GM18951 (cell line): ENCODE measurements at regions not wholly inside any gene's neighbourhood (a gene's known extent, or its start where the extent isn't known, plus 50 kb on each side); places are given as distances from the start of the nearest gene placed in this dataset.

Experiments
- POLR2A ChIP-seq: IDR thresholded peaks from 4 replicates; pipeline ENCODE4 v1.6.1; 2011; ENCODE audit warnings: mild to moderate bottlenecking; ENCODE audit not compliant: insufficient read length, insufficient read depth; ENCODE audit errors: extremely low read depth
- in situ Hi-C: fragments of 300-500 bp; cut with MboI; formaldehyde crosslinking; loops from one replicate; pipeline ENCODE4 v1.12.0; 2022; ENCODE audit warnings: low sequenced_read_pairs, mixed read lengths, inconsistent platforms; ENCODE audit not compliant: unreplicated experiment

DNA sequence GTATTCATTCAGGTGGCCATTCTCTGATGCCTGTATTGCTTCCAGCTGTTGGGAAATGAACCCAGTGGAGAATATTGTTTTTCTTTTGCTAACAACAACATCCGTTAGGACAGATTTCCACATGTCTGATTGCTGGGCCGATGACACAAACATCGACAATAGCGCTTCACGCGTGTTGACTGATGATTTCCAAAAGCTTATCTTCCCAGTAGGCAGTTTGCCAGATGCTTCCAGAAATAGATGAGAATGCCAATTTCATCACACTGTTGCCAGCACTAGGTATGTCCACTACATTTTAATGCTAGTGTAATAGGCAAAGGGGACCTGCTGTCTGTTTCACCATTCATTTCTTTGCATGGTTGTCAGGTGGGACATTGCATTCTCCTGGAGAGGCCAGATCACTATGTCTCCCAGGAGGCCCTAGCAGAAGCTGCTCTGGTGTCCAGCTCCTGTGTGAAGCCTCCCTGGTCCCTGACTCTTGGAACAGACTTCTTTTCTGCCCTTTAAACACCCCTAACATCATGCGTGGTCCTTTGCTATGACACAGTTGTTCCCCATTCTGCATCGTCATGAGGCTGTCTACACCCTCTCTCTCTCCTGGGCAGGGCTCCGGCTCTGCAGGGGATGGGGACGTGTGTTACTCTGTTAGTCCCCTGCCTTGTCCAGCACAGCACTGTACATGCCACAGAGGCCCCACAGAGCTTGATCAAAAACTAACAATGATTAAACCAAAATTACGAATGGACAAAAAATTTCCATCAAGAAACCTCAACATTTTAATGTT is 181.6 kb downstream of the CDH26 start:
- in situ Hi-C loops = no loop called here
- TF ChIP-seq POLR2A = no peak

DNA sequence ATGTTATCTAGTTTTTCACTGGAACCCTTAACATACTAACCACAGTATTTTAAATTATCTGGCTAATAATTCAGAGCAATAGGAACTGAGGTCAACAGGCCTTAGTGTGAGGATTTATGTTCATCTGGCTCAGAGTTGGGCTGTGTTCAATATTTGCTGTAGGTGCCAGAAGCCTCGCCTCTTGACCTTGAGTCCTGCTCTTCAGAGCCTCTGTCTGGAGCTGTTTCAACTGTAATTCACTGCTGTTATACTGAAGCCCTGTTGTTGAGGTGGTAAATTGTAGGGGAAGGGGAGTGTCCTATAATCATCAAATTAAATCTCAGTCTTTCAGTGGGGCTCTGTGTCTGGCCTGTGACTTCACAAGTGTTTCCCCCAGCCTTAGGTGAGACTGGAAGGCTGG is 184.4 kb downstream of the CDH26 start:
- no peak for TF ChIP-seq POLR2A
- in situ Hi-C loops = no loop called here

GRCh38 chr20:60143261-60143842 is 185.1 kb downstream of the CDH26 start:
- in situ Hi-C loops = no loop called here

GRCh38 chr20:60144404-60144803 is 186.2 kb downstream of the CDH26 start:
- in situ Hi-C loops = no loop called here
- TF ChIP-seq POLR2A = no peak

More at GRCh38 chr20:60143261-60143842, 185.1 kb downstream of the CDH26 start:
- TF ChIP-seq POLR2A = no peak

- no peak for TF ChIP-seq POLR2A
- in situ Hi-C loops = no loop called here
Measured at GRCh38 chr20:60144974-60145527, 186.8 kb downstream of the CDH26 start.

DNA sequence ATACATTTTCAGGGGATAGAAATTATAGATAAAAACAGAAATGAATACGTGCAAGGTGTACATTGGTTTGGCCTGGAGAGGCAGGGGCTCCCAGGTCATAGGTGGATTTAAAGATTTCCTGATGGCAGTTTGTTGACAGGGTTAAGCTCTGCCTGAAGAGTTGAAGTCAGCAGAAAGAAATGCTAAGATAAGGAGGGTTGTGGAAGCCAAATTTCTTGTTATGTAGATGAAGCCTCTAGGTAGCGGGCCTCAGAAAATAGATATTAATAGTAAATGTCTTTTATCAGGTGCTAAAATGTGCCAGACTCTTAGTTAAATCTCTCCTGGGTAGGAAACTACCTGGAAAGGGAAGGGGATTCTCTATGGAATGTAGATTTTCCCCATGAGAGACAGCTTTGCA is 188.8 kb downstream of the CDH26 start:
- in situ Hi-C loops = no loop called here

GRCh38 chr20:60148885-60149284 is 190.7 kb downstream of the CDH26 start:
- no peak for TF ChIP-seq POLR2A
- in situ Hi-C loops = no loop called here

More for the DNA sequence above, 188.8 kb downstream of the CDH26 start:
- TF ChIP-seq POLR2A = no peak

DNA sequence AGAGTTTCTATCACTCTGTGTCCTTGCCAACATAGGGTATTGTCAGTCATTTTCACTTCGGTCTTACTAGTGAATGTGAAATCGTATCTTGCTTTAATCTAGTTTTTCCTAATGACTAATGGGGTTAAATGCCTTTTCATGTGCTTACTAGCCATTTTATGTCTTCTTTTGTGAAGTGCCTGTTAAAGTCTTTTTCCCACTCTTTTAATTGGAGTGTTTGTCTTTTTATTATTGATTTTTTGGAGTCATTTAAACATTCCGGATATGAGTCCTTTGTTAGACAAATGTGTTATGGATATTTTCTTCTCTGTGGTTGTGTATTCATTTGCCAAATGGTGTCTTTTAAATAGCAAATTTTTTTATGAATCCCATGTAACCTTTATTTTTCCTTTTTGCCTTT is 194.6 kb downstream of the CDH26 start:
- in situ Hi-C loops = no loop called here
- no peak for TF ChIP-seq POLR2A

DNA sequence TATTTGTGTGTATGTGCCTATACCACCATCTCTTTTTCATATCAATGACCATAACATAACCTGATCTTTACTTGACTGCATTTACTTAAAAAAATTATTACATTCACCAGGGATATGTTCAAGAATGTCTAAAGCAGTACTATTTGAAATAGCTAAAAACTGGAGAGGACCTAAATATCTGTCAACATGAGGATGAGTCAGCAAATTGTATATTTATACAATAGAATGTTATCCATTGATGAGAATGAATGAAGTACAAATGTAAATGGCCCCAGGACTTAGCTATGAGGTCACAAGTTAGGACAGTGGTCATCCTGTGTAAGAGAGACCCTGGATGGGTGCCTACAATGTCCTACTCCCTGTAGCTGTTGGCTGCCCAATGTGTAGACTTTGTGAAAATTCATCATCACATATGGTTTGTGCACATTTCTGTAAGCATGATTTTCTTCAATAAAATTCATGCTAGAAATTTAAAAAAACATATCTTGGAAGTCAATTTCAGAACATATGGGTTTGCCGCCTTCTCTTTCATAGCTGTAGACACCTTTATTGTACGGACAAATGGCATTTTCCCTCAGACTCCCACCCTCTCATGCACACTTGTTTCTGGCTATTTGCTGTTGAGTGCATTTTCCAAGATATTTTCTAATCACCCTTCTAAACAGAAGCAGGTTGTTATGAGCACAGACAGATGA is 202.4 kb downstream of the CDH26 start:
- TF ChIP-seq POLR2A = no peak
- in situ Hi-C loops = no loop called here

DNA sequence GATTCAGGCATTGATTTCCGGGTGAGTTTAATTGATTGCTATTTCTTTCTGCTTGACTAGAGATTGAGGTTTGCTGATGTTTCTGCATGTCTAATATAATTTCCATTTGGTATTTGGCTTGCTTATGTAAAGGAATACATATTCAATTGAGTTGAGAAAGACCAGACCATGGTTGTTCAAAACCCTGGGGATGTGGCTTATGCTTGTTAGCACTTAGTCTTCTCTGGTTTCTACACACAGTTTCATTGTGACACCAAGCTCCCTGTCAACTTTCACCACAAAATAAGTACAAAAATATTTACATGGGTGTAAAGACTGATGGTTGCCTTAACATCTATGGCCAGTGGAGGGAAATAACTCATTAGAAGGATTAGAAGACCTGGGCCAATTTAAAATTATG is 209.6 kb downstream of the CDH26 start:
- in situ Hi-C loops = no loop called here
- TF ChIP-seq POLR2A = no peak

GRCh38 chr20:60168963-60169362 is 210.7 kb downstream of the CDH26 start:
- in situ Hi-C loops = no loop called here
- no peak for TF ChIP-seq POLR2A

DNA sequence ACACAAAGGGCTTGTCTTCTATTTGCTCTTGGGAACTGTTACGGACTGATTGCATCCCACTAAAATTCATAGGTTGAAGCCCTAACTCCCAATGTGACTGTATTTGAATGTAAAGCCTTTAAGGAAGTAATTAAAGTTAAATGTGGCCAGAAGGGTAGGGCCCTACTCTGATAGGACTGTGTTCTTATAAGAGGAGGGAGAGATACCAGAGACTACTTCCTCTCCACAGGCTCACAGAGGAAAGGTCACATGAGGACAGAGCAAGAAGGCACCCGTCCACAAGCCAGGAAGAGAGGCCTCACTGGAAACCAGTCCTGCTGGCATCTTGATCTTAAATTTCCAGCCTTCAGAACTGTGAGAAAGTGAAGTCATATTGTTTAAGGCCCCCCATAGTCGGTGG is 211.9 kb downstream of the CDH26 start:
- no peak for TF ChIP-seq POLR2A
- in situ Hi-C loops = no loop called here

DNA sequence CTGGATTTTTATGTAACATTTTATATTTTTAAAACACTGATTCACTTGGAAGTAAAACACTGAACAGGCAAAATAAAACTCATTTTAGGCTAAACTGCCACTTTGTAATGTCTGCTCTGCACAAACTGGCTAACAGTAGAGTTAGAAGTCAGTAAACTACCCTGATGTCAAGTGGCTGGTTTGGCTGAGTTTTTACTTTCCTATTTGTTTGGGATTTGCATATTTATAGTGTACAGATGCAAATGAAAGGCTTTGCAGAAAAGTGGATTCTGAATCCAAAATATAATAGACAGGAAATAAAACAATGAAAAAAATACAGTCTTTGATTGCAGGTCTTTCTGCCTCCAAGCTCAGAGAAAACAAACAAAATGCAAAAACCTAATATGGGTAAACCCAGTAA is 213.1 kb downstream of the CDH26 start:
- TF ChIP-seq POLR2A = no peak
- in situ Hi-C loops = no loop called here
